HCT116 (cell line): ENCODE measurements at regions not wholly inside any gene's neighbourhood (a gene's known extent, or its start where the extent isn't known, plus 50 kb on each side); places are given as distances from the start of the nearest gene placed in this dataset.

Source experiments
- ATAC-seq: fragments of 200-7000 bp; cut with Tn5 transposase; 2 replicates; pipeline ENCODE4 v1.9.1; 2020; ENCODE audit warnings: mild to moderate bottlenecking, moderate library complexity
- BruUV-seq: library from RNA; stranded (reverse); fragments of 400-500 nt; replicated peaks from 2 replicates; lab custom pipeline; 2021; lab: Mats Ljungman, UMichigan
- CTCF ChIA-PET: fragments of 300-600 bp; sonication (Branson Sonifier 250); formaldehyde crosslinking; loops from one replicate; lab custom pipeline; 2021; ENCODE audit warnings: antibody characterized with exemption; lab: Charles Lee
- POLR2A ChIA-PET: fragments of 300-600, 350-600 bp; sonication (Branson Sonifier 250); formaldehyde crosslinking; loops from one replicate; lab custom pipeline; 2021; ENCODE audit warnings: antibody characterized with exemption; lab: Charles Lee
- RAD21 ChIA-PET, 2 experiments: fragments of 300-600 bp; sonication (Branson Sonifier 250); formaldehyde crosslinking; loops; one replicate each; lab custom pipeline; 2023; ENCODE audit warnings: low total read pairs in 2 of 2; ENCODE audit not compliant: uncharacterized antibody in 2 of 2, unreplicated experiment in 2 of 2, low non-redundant PET in 1 of 2; lab: Charles Lee
- DNase-seq: peaks from one replicate; pipeline ENCODE4 v3.0.0-alpha.2; 2010; ENCODE audit warnings: low read depth, low spot score
- H2AFZ ChIP-seq: fragments of 200-600 bp; shearing (Covaris generic), sonication (generic); 2 replicates; pipeline ENCODE4 v1.6.1; 2017; ENCODE audit warnings: low read depth, mixed run types, mixed read lengths, antibody characterized with exemption, low read length; ENCODE audit not compliant: poor library complexity, severe bottlenecking
- H3K27ac ChIP-seq: 2 replicates; pipeline ENCODE4 v1.5.1; 2012; ENCODE audit warnings: low read depth, low read length
- H3K27me3 ChIP-seq: fragments of 200-600 bp; sonication (generic); 2 replicates; pipeline ENCODE4 v1.6.1; 2016; ENCODE audit warnings: mixed run types, low read length, mixed read lengths; ENCODE audit not compliant: insufficient read depth
- H3K36me3 ChIP-seq, 2 experiments: fragments of 200-500 bp in 1 of 2; fragments of 200-600 bp in 1 of 2; sonication (Bioruptor generic) in 1 of 2; sonication (generic) in 1 of 2; 2 replicates each; pipeline versions ENCODE4 v1.5.1 to v1.6.1; 2014 to 2016; ENCODE audit warnings: low read length in 2 of 2, inconsistent platforms in 1 of 2, mixed read lengths in 1 of 2, mixed run types in 1 of 2; ENCODE audit not compliant: insufficient read depth in 2 of 2, control insufficient read depth in 1 of 2
- H3K4me1 ChIP-seq, 2 experiments: fragments of 200-600 bp in 1 of 2; sonication (generic) in 1 of 2; 2 replicates each; pipeline versions ENCODE4 v1.5.1 to v1.6.1; 2012 to 2017; ENCODE audit warnings: low read length in 2 of 2, inconsistent platforms in 1 of 2, mild to moderate bottlenecking in 1 of 2, mixed read lengths in 1 of 2, mixed run types in 1 of 2, moderate library complexity in 1 of 2; ENCODE audit not compliant: insufficient read depth in 2 of 2, control insufficient read depth in 1 of 2
- H3K4me2 ChIP-seq: fragments of 200-600 bp; sonication (generic); 2 replicates; pipeline ENCODE4 v1.6.1; 2017; ENCODE audit warnings: mixed run types, low read length, mixed read lengths
- H3K4me3 ChIP-seq, 2 experiments: fragments of 200-600 bp in 1 of 2; sonication (generic) in 1 of 2; replicated peaks in 1 of 2; 2 replicates each; pipeline ENCODE4 v1.5.1; 2011 to 2016; ENCODE audit warnings: low read length in 2 of 2, control low read depth in 1 of 2, low read depth in 1 of 2, mild to moderate bottlenecking in 1 of 2, mixed read lengths in 1 of 2, mixed run types in 1 of 2
- H3K79me2 ChIP-seq: fragments of 200-600 bp; sonication (generic); 2 replicates; pipeline ENCODE4 v1.6.1; 2017; ENCODE audit warnings: mild to moderate bottlenecking, mixed run types, low read length, moderate library complexity, mixed read lengths; ENCODE audit not compliant: insufficient read depth
- H3K9ac ChIP-seq: fragments of 200-600 bp; sonication (generic); 2 replicates; pipeline ENCODE4 v1.6.1; 2016; ENCODE audit warnings: low read length, mixed read lengths
- H3K9me2 ChIP-seq: fragments of 200-600 bp; sonication (generic), shearing (Covaris generic); 2 replicates; pipeline ENCODE4 v1.6.1; 2017; ENCODE audit warnings: mixed run types, mild to moderate bottlenecking, moderate library complexity; ENCODE audit not compliant: insufficient read depth
- H3K9me3 ChIP-seq, 2 experiments: fragments of 200-500 bp in 1 of 2; fragments of 200-600 bp in 1 of 2; sonication (Bioruptor generic) in 1 of 2; sonication (generic) in 1 of 2; 2 replicates each; pipeline ENCODE4 v1.6.1; 2014 to 2017; ENCODE audit warnings: low read length in 2 of 2, mixed read lengths in 2 of 2, inconsistent platforms in 1 of 2, low read depth in 1 of 2, mild to moderate bottlenecking in 1 of 2, mixed run types in 1 of 2, moderate library complexity in 1 of 2; ENCODE audit not compliant: control insufficient read depth in 1 of 2, insufficient read depth in 1 of 2
- H4K20me1 ChIP-seq: fragments of 200-600 bp; sonication (generic), shearing (Covaris generic); 2 replicates; pipeline ENCODE4 v1.6.1; 2017; ENCODE audit warnings: mixed run types, mild to moderate bottlenecking, moderate library complexity; ENCODE audit not compliant: insufficient read depth
- CBX3 ChIP-seq: IDR thresholded peaks from 2 replicates; pipeline ENCODE4 v1.6.1; 2012; ENCODE audit warnings: low read depth
- CEBPB ChIP-seq: IDR thresholded peaks from 2 replicates; pipeline ENCODE4 v1.6.1; 2012; ENCODE audit warnings: low read depth
- EGR1 ChIP-seq: IDR thresholded peaks from 2 replicates; pipeline ENCODE4 v1.6.1; 2012; ENCODE audit warnings: low read depth
- ELF1 ChIP-seq: IDR thresholded peaks from 2 replicates; pipeline ENCODE4 v1.6.1; 2012; ENCODE audit warnings: low read depth, borderline replicate concordance
- EZH2 ChIP-seq: fragments of 200-600 bp; sonication (generic); IDR thresholded peaks from 2 replicates; pipeline ENCODE4 v1.6.1; 2017; ENCODE audit warnings: antibody characterized with exemption, mixed run types
- EZH2phosphoT487 ChIP-seq: fragments of 200-600 bp; IDR thresholded peaks from 2 replicates; pipeline ENCODE4 v1.6.1; 2018; ENCODE audit warnings: antibody characterized with exemption, borderline replicate concordance
- FOSL1 ChIP-seq: IDR thresholded peaks from 2 replicates; pipeline ENCODE4 v1.6.1; 2012; ENCODE audit warnings: low read depth
- JUND ChIP-seq: IDR thresholded peaks from 2 replicates; pipeline ENCODE4 v1.6.1; 2012
- POLR2A ChIP-seq: IDR thresholded peaks from 2 replicates; pipeline ENCODE4 v1.7.0; 2011; ENCODE audit warnings: borderline replicate concordance; ENCODE audit not compliant: insufficient read depth, insufficient read length; ENCODE audit errors: extremely low read depth
- RAD21 ChIP-seq: IDR thresholded peaks from 2 replicates; pipeline ENCODE4 v1.6.1; 2012; ENCODE audit warnings: low read depth, mild to moderate bottlenecking
- SP1 ChIP-seq: IDR thresholded peaks from 2 replicates; pipeline ENCODE4 v1.6.1; 2012; ENCODE audit warnings: low read depth
- SRF ChIP-seq: IDR thresholded peaks from 2 replicates; pipeline ENCODE4 v1.6.1; 2012; ENCODE audit warnings: low read depth
- TCF7L2 ChIP-seq: IDR thresholded peaks from 2 replicates; pipeline ENCODE4 v1.7.0; 2011; ENCODE audit warnings: borderline replicate concordance, inconsistent platforms; ENCODE audit not compliant: insufficient read depth, insufficient read length; ENCODE audit errors: extremely low read depth
- YY1 ChIP-seq: IDR thresholded peaks from 2 replicates; pipeline ENCODE4 v1.6.1; 2011; ENCODE audit warnings: low read length, low read depth, moderate library complexity, mild to moderate bottlenecking; ENCODE audit not compliant: insufficient replicate concordance; ENCODE audit errors: extremely low read depth
- ZNF274 ChIP-seq: fragments of 200-500 bp; sonication (Bioruptor generic); IDR thresholded peaks from 2 replicates; pipeline ENCODE4 v1.6.1; 2014; ENCODE audit warnings: mild to moderate bottlenecking, low read depth, low read length, inconsistent platforms
- intact Hi-C: fragments of 100-400 bp; cut with micrococcal nuclease; formaldehyde crosslinking; loops from 2 replicates; pipeline ENCODE4 v1.10.0; 2022
- TF ChIP-seq, protein P1 (sequence below): IDR thresholded peaks from 2 replicates; pipeline ENCODE4 v1.6.1; 2012
- TF ChIP-seq, protein P2 (sequence below): IDR thresholded peaks from 2 replicates; pipeline ENCODE4 v1.6.1; 2012; ENCODE audit warnings: low read depth
- TF ChIP-seq, protein P3 (sequence below): IDR thresholded peaks from 2 replicates; pipeline ENCODE4 v1.6.1; 2011; ENCODE audit warnings: mild to moderate bottlenecking, low read length, moderate library complexity; ENCODE audit not compliant: insufficient replicate concordance; ENCODE audit errors: extremely low read depth
- TF ChIP-seq, protein P4 (sequence below), 3 experiments: fragments of 200-600 bp in 1 of 3; sonication (generic) in 1 of 3; IDR thresholded peaks in 2 of 3; conservative IDR thresholded peaks in 1 of 3; 2 replicates each; pipeline ENCODE4 v1.5.1; 2012 to 2017; ENCODE audit warnings: low read depth in 2 of 3, low read length in 2 of 3, antibody characterized with exemption in 1 of 3, borderline replicate concordance in 1 of 3, control low read depth in 1 of 3, mild to moderate bottlenecking in 1 of 3, mixed read lengths in 1 of 3, mixed run types in 1 of 3, moderate library complexity in 1 of 3; ENCODE audit not compliant: insufficient read depth in 1 of 3

DNA sequence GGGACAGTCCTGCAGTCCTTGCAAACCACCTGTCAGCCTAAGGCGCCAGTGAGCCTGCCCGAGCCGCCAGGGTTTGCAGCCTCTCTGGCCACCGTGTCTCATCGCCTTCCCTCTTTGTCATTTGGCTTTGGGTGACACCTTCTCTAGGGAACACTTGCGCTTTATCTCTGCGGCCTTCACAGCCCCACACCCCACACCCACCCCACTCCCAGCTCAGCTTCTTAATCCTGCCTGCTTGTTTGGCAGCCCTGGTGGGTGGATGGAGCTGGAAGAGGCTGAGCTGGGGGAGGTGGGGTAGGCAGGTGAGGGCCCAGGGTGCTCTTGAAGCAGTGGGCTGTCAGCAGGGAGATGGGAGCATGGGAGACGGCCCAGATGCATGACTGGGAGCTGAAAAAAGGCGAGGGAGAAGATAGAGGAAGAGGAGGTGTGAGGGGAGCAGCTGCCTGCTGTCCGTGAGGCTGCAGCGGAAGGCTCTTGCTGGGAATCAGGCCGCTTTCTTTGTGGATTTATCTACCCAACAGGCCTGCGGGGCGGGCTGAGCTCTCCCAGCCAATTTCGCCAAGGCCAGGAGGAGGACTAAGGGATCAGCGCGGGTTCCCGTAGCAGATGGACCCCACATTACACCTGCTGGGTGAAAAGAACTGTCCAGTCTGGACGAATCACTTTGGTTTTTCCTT lies 97.5 kb upstream of the STOX2 start:
- Histone ChIP-seq H3K27ac (no peak overlapping the region), H2AFZ (no peak overlapping the region), H3K9me2 (no peaks in the 10 kb centered on the region), H3K27me3 (no peaks in the 10 kb centered on the region), H3K4me3 (no peak overlapping the region), H3K4me1 (no peaks in the 10 kb centered on the region), H3K4me2 (no peak overlapping the region), H3K9me3 (no peaks in the 10 kb centered on the region), H3K79me2 (no peaks in the 10 kb centered on the region), H3K9ac (no peak overlapping the region), H3K36me3 (no peaks in the 10 kb centered on the region), H4K20me1 (no peaks in the 10 kb centered on the region)
- CTCF ChIA-PET, result no interaction called here
- DNase-seq (no peak), ATAC-seq (no peak)
- POLR2A ChIA-PET, result no interaction called here
- intact Hi-C loops, result no loop called here
- TF ChIP-seq ZNF274, result no peak
- no peak for TF ChIP-seq RAD21
- TF ChIP-seq CEBPB, result no peak
- TF ChIP-seq, protein P1, sequence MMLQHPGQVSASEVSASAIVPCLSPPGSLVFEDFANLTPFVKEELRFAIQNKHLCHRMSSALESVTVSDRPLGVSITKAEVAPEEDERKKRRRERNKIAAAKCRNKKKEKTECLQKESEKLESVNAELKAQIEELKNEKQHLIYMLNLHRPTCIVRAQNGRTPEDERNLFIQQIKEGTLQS, result no peak
- no peak for TF ChIP-seq EZH2phosphoT487
- TF ChIP-seq SP1, result no peak
- no peak for TF ChIP-seq ELF1
- TF ChIP-seq EZH2, result no peak
- TF ChIP-seq JUND, result no peak
- TF ChIP-seq, protein P2, sequence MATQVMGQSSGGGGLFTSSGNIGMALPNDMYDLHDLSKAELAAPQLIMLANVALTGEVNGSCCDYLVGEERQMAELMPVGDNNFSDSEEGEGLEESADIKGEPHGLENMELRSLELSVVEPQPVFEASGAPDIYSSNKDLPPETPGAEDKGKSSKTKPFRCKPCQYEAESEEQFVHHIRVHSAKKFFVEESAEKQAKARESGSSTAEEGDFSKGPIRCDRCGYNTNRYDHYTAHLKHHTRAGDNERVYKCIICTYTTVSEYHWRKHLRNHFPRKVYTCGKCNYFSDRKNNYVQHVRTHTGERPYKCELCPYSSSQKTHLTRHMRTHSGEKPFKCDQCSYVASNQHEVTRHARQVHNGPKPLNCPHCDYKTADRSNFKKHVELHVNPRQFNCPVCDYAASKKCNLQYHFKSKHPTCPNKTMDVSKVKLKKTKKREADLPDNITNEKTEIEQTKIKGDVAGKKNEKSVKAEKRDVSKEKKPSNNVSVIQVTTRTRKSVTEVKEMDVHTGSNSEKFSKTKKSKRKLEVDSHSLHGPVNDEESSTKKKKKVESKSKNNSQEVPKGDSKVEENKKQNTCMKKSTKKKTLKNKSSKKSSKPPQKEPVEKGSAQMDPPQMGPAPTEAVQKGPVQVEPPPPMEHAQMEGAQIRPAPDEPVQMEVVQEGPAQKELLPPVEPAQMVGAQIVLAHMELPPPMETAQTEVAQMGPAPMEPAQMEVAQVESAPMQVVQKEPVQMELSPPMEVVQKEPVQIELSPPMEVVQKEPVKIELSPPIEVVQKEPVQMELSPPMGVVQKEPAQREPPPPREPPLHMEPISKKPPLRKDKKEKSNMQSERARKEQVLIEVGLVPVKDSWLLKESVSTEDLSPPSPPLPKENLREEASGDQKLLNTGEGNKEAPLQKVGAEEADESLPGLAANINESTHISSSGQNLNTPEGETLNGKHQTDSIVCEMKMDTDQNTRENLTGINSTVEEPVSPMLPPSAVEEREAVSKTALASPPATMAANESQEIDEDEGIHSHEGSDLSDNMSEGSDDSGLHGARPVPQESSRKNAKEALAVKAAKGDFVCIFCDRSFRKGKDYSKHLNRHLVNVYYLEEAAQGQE, result no peak
- no peak for TF ChIP-seq YY1
- TF ChIP-seq POLR2A, result no peak
- TF ChIP-seq SRF, result no peak
- TF ChIP-seq TCF7L2, result no peak
- TF ChIP-seq EGR1, result no peak
- TF ChIP-seq, protein P3, sequence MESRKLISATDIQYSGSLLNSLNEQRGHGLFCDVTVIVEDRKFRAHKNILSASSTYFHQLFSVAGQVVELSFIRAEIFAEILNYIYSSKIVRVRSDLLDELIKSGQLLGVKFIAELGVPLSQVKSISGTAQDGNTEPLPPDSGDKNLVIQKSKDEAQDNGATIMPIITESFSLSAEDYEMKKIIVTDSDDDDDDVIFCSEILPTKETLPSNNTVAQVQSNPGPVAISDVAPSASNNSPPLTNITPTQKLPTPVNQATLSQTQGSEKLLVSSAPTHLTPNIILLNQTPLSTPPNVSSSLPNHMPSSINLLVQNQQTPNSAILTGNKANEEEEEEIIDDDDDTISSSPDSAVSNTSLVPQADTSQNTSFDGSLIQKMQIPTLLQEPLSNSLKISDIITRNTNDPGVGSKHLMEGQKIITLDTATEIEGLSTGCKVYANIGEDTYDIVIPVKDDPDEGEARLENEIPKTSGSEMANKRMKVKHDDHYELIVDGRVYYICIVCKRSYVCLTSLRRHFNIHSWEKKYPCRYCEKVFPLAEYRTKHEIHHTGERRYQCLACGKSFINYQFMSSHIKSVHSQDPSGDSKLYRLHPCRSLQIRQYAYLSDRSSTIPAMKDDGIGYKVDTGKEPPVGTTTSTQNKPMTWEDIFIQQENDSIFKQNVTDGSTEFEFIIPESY, result no peak
- TF ChIP-seq, protein P4, sequence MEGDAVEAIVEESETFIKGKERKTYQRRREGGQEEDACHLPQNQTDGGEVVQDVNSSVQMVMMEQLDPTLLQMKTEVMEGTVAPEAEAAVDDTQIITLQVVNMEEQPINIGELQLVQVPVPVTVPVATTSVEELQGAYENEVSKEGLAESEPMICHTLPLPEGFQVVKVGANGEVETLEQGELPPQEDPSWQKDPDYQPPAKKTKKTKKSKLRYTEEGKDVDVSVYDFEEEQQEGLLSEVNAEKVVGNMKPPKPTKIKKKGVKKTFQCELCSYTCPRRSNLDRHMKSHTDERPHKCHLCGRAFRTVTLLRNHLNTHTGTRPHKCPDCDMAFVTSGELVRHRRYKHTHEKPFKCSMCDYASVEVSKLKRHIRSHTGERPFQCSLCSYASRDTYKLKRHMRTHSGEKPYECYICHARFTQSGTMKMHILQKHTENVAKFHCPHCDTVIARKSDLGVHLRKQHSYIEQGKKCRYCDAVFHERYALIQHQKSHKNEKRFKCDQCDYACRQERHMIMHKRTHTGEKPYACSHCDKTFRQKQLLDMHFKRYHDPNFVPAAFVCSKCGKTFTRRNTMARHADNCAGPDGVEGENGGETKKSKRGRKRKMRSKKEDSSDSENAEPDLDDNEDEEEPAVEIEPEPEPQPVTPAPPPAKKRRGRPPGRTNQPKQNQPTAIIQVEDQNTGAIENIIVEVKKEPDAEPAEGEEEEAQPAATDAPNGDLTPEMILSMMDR (IDR thresholded peaks at IDR 0.05 in 2 of 3, conservative IDR thresholded peaks at IDR 0.05 in 1 of 3; ENCODE audit: borderline replicate concordance in 1 of 3, insufficient read depth in 1 of 3, low read depth in 2 of 3, low read length in 2 of 3), result no peak
- no peak for TF ChIP-seq CBX3
- TF ChIP-seq FOSL1, result no peak
- RAD21 ChIA-PET, result no interaction called here
- BruUV-seq, result no TSS peak
